A549 (cell line): ENCODE measurements at regions not wholly inside any gene's neighbourhood (a gene's known extent, or its start where the extent isn't known, plus 50 kb on each side); places are given as distances from the start of the nearest gene placed in this dataset.

Source experiments
- ATAC-seq, 2 experiments: fragments of 200-7000 bp in 1 of 2; fragments of >200 bp in 1 of 2; cut with Nextera tagmentation in 1 of 2; cut with Tn5 transposase in 1 of 2; 3 replicates each; pipeline versions ENCODE4 v1.8.0 to v1.9.1; 2018 to 2020; ENCODE audit warnings: mild to moderate bottlenecking in 1 of 2, moderate library complexity in 1 of 2
- CTCF ChIA-PET: fragments of 300-600 bp; sonication (Branson Sonifier 250); formaldehyde crosslinking; extraction: SDS; loops from one replicate; lab custom pipeline; 2021; ENCODE audit warnings: antibody characterized with exemption, inconsistent platforms; lab: Yijun Ruan, JAX
- POLR2A ChIA-PET: fragments of 350-600 bp; formaldehyde crosslinking; extraction: SDS; loops from one replicate; lab custom pipeline; 2021; ENCODE audit warnings: antibody characterized with exemption, inconsistent platforms; lab: Yijun Ruan, JAX
- DNase-seq, 2 experiments: peaks; one replicate each; pipeline versions ENCODE4 v3.0.0 to v3.0.0-alpha.2; 2011 to 2016; ENCODE audit warnings: low read depth in 1 of 2, low spot score in 1 of 2
- FAIRE-seq: peaks from 2 replicates; lab custom pipeline; 2011; peaks lifted over from hg19 to GRCh38; lab: Jason Lieb, UNC
- H3K27ac ChIP-seq, 2 experiments: fragments of >200 bp; sonication (Bioruptor Twin); formaldehyde crosslinking; 3 replicates each; pipeline ENCODE4 v1.5.1; 2016 to 2017
- H3K4me1 ChIP-seq: fragments of >200 bp; sonication (Bioruptor Twin); formaldehyde crosslinking; 3 replicates; pipeline ENCODE4 v1.6.1; 2016
- H3K4me2 ChIP-seq: fragments of >200 bp; sonication (Bioruptor Twin); formaldehyde crosslinking; 3 replicates; pipeline ENCODE4 v1.6.1; 2016
- H3K4me3 ChIP-seq: fragments of >200 bp; sonication (Bioruptor Twin); formaldehyde crosslinking; 3 replicates; pipeline ENCODE4 v1.5.1; 2016
- H3K9me3 ChIP-seq: fragments of >200 bp; sonication (Bioruptor Twin); formaldehyde crosslinking; 3 replicates; pipeline ENCODE4 v1.6.1; 2016
- BHLHE40 ChIP-seq: IDR thresholded peaks from 2 replicates; pipeline ENCODE4 v1.6.1; 2012; ENCODE audit warnings: low read depth, low read length, inconsistent platforms
- CHD2 ChIP-seq: fragments of 150-350 bp; IDR thresholded peaks from 2 replicates; pipeline ENCODE4 v1.6.1; 2014; ENCODE audit warnings: low read length; ENCODE audit not compliant: partially characterized antibody
- EP300 ChIP-seq, 2 experiments: fragments of >200 bp; sonication (Bioruptor Twin); formaldehyde crosslinking; IDR thresholded peaks; 2 replicates in 1 of 2; 3 replicates in 1 of 2; pipeline ENCODE4 v1.6.1; 2016 to 2017
- ESRRA ChIP-seq: fragments of 150-350 bp; IDR thresholded peaks from 2 replicates; pipeline ENCODE4 v1.6.1; 2014; ENCODE audit warnings: mild to moderate bottlenecking, low read length, borderline replicate concordance
- FOSB ChIP-seq: fragments of 250-450 bp; sonication (Bioruptor Pico); IDR thresholded peaks from 2 replicates; pipeline ENCODE4 v1.5.0; 2020; ENCODE audit warnings: mild to moderate bottlenecking, moderate library complexity
- FOSL2 ChIP-seq, 2 experiments: fragments of 450-650 bp in 1 of 2; fragments of >200 bp in 1 of 2; sonication (Bioruptor Twin) in 1 of 2; formaldehyde crosslinking; IDR thresholded peaks; 2 replicates each; pipeline versions ENCODE4 v1.5.0 to v1.6.1; 2016 to 2020; ENCODE audit warnings: mild to moderate bottlenecking in 1 of 2, moderate library complexity in 1 of 2
- HOXA7 ChIP-seq: fragments of 250-450 bp; sonication (Bioruptor Pico); IDR thresholded peaks from 2 replicates; pipeline ENCODE4 v1.5.0; 2020; ENCODE audit warnings: mild to moderate bottlenecking, moderate library complexity
- JUNB ChIP-seq: fragments of >200 bp; sonication (Bioruptor Twin); formaldehyde crosslinking; IDR thresholded peaks from 2 replicates; pipeline ENCODE4 v1.6.1; 2016
- MAFK ChIP-seq: fragments of 450-650 bp; IDR thresholded peaks from 2 replicates; pipeline ENCODE4 v1.6.1; 2014; ENCODE audit not compliant: partially characterized antibody
- MAX ChIP-seq: IDR thresholded peaks from 2 replicates; pipeline ENCODE4 v1.6.1; 2012
- MAZ ChIP-seq: fragments of 150-350 bp; IDR thresholded peaks from 2 replicates; pipeline ENCODE4 v1.6.1; 2014; ENCODE audit warnings: antibody characterized with exemption, low read depth, low read length, borderline replicate concordance
- NFE2L2 ChIP-seq: fragments of 150-350 bp; conservative IDR thresholded peaks from 2 replicates; pipeline ENCODE4 v1.6.1; 2014; ENCODE audit warnings: low read length
- NPAS2 ChIP-seq: fragments of 250-450 bp; sonication (Bioruptor Pico); IDR thresholded peaks from 2 replicates; pipeline ENCODE4 v1.8.0; 2022; ENCODE audit warnings: mild to moderate bottlenecking, moderate library complexity, borderline replicate concordance
- PHF8 ChIP-seq: fragments of 200-600 bp; sonication (generic); IDR thresholded peaks from 2 replicates; pipeline ENCODE4 v1.6.1; 2016; ENCODE audit warnings: low read depth, mild to moderate bottlenecking, antibody characterized with exemption, moderate library complexity, borderline replicate concordance
- POLR2A ChIP-seq: IDR thresholded peaks from 2 replicates; pipeline ENCODE4 v1.6.1; 2012; ENCODE audit warnings: mild to moderate bottlenecking, low read length
- RCOR1 ChIP-seq: fragments of 150-350 bp; IDR thresholded peaks from 2 replicates; pipeline ENCODE4 v1.6.1; 2014; ENCODE audit warnings: antibody characterized with exemption, low read length, low read depth
- SMC3 ChIP-seq: fragments of >200 bp; sonication (Bioruptor Twin); formaldehyde crosslinking; IDR thresholded peaks from 3 replicates; pipeline ENCODE4 v1.6.1; 2018; ENCODE audit warnings: inconsistent platforms
- SREBF2 ChIP-seq: fragments of 450-650 bp; IDR thresholded peaks from 2 replicates; pipeline ENCODE4 v1.6.1; 2014; ENCODE audit warnings: mild to moderate bottlenecking, moderate library complexity
- ZFP36 ChIP-seq: fragments of 450-650 bp; IDR thresholded peaks from 2 replicates; pipeline ENCODE4 v1.6.1; 2014; ENCODE audit warnings: borderline replicate concordance; ENCODE audit not compliant: partially characterized antibody
- ZNF302 ChIP-seq: fragments of 250-450 bp; sonication (Bioruptor Pico); IDR thresholded peaks from 2 replicates; pipeline ENCODE4 v1.9.0; 2021; ENCODE audit warnings: inconsistent platforms, mild to moderate bottlenecking, moderate library complexity
- WGBS: methylation state at CpG from one replicate; pipeline ENCODE4 v1.1.6; 2017; ENCODE audit errors: missing lambda C conversion rate; 5-methylcytosine and 5-hydroxymethylcytosine counted together
- TF ChIP-seq, protein P1 (sequence below): fragments of 150-350 bp; IDR thresholded peaks from 2 replicates; pipeline ENCODE4 v1.6.1; 2014; ENCODE audit warnings: low read depth, mild to moderate bottlenecking, low read length
- TF ChIP-seq, protein P2 (sequence below): fragments of 450-650 bp; IDR thresholded peaks from 2 replicates; pipeline ENCODE4 v1.6.1; 2014; ENCODE audit warnings: antibody characterized with exemption
- TF ChIP-seq, protein P3 (sequence below): fragments of 200-600 bp; sonication (generic); IDR thresholded peaks from 2 replicates; pipeline ENCODE4 v1.6.1; 2016; ENCODE audit warnings: antibody characterized with exemption, mild to moderate bottlenecking, moderate library complexity

- ChIA-PET POLR2A (no interaction called here), CTCF (interaction anchor here (0.6 kb wide), 1 partner anchor 17 kb away, joined by 3 read pairs; no protein-coding TSS in a partner anchor)
- Histone ChIP-seq H3K4me3 (no peak overlapping the region), H3K4me1 (no peaks in the 10 kb centered on the region), H3K9me3 (no peaks in the 10 kb centered on the region), H3K4me2 (no peak overlapping the region), H3K27ac (no peak overlapping the region)
- 58% methylated on average over 5 of the region's 6 CpGs for WGBS
- TF ChIP-seq MAZ (no peak), NFE2L2 (no peak), SREBF2 (no peak), FOSB (no peak)
- TF ChIP-seq, protein P1, sequence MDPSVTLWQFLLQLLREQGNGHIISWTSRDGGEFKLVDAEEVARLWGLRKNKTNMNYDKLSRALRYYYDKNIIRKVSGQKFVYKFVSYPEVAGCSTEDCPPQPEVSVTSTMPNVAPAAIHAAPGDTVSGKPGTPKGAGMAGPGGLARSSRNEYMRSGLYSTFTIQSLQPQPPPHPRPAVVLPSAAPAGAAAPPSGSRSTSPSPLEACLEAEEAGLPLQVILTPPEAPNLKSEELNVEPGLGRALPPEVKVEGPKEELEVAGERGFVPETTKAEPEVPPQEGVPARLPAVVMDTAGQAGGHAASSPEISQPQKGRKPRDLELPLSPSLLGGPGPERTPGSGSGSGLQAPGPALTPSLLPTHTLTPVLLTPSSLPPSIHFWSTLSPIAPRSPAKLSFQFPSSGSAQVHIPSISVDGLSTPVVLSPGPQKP = no peak
- FAIRE-seq = no peak
- DNase-seq = no peak
- no peak for ATAC-seq
These were observed 161.0 kb upstream of the CDYL start for GRCh38 chr6:4615231-4615630.

GRCh38 chr6:4614637-4615036, 161.6 kb upstream of the CDYL start:
- ChIA-PET POLR2A (no interaction called here), CTCF (no interaction called here)
- no peak for DNase-seq
- FAIRE-seq = no peak
- no peak for TF ChIP-seq HOXA7 (CRISPR knock-in tag)
- no peak for TF ChIP-seq CHD2
- no peak for TF ChIP-seq NPAS2 (CRISPR knock-in tag)
- TF ChIP-seq POLR2A = no peak
- no peak for TF ChIP-seq RCOR1
- no peak for TF ChIP-seq SMC3
- peak; percentile 59 for TF ChIP-seq MAFK
- no peak for TF ChIP-seq PHF8
- Histone ChIP-seq H3K4me3 (no peak overlapping the region), H3K9me3 (no peaks in the 10 kb centered on the region), H3K4me1 (no peaks in the 10 kb centered on the region), H3K27ac (no peak overlapping the region), H3K4me2 (no peak overlapping the region)
- WGBS = 60% methylated on average over 5 of the region's 5 CpGs
- ATAC-seq = no peak

DNA sequence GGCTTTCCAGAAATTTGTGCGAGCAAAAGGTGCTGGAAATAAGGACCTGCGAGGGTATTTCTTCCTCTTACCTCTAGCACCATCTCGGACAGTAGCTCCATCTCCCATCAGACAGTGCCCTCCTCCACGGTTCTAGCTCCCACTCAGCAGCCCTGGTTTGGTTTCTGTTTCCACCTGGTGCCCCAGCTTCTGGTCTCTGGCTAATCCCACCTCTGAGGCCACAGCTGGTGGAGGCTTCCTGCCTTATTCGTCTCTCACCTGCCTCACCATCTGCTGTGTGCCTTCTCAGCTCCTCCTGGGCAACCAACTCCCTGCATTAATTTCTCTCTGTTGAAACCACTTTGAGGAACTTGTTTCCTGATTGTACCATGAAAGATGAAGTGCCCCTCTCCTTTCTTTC, 162.4 kb upstream of the CDYL start:
- ChIA-PET CTCF (no interaction called here), POLR2A (interaction anchor here (0.6 kb wide), 1 partner anchor 823 kb away, joined by 4 read pairs; no protein-coding TSS in a partner anchor)

More for the DNA sequence above, 162.4 kb upstream of the CDYL start:
- Histone ChIP-seq H3K4me2 (no peak overlapping the region), H3K9me3 (no peaks in the 10 kb centered on the region)
- no peak for TF ChIP-seq SREBF2
- TF ChIP-seq FOSB = no peak
- TF ChIP-seq, protein P2, sequence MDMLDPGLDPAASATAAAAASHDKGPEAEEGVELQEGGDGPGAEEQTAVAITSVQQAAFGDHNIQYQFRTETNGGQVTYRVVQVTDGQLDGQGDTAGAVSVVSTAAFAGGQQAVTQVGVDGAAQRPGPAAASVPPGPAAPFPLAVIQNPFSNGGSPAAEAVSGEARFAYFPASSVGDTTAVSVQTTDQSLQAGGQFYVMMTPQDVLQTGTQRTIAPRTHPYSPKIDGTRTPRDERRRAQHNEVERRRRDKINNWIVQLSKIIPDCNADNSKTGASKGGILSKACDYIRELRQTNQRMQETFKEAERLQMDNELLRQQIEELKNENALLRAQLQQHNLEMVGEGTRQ = no peak
- TF ChIP-seq, protein P3, sequence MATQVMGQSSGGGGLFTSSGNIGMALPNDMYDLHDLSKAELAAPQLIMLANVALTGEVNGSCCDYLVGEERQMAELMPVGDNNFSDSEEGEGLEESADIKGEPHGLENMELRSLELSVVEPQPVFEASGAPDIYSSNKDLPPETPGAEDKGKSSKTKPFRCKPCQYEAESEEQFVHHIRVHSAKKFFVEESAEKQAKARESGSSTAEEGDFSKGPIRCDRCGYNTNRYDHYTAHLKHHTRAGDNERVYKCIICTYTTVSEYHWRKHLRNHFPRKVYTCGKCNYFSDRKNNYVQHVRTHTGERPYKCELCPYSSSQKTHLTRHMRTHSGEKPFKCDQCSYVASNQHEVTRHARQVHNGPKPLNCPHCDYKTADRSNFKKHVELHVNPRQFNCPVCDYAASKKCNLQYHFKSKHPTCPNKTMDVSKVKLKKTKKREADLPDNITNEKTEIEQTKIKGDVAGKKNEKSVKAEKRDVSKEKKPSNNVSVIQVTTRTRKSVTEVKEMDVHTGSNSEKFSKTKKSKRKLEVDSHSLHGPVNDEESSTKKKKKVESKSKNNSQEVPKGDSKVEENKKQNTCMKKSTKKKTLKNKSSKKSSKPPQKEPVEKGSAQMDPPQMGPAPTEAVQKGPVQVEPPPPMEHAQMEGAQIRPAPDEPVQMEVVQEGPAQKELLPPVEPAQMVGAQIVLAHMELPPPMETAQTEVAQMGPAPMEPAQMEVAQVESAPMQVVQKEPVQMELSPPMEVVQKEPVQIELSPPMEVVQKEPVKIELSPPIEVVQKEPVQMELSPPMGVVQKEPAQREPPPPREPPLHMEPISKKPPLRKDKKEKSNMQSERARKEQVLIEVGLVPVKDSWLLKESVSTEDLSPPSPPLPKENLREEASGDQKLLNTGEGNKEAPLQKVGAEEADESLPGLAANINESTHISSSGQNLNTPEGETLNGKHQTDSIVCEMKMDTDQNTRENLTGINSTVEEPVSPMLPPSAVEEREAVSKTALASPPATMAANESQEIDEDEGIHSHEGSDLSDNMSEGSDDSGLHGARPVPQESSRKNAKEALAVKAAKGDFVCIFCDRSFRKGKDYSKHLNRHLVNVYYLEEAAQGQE = no peak
- TF ChIP-seq, protein P1 = no peak
- no peak for TF ChIP-seq BHLHE40
- TF ChIP-seq JUNB = no peak
- no peak for TF ChIP-seq FOSL2 (IDR thresholded peaks at IDR 0.05)
- TF ChIP-seq FOSL2 (CRISPR knock-in tag; IDR thresholded peaks at IDR 0.05) = no peak
- no peak for TF ChIP-seq MAX
- TF ChIP-seq EP300 (IDR thresholded peaks at IDR 0.05) = no peak
- no peak for TF ChIP-seq RCOR1
- TF ChIP-seq ZNF302 (CRISPR knock-in tag) = no peak
- TF ChIP-seq ESRRA = no peak
- TF ChIP-seq ZFP36 = no peak
- TF ChIP-seq, all 56 proteins: peak for 0
- no peak for DNase-seq
- Histone ChIP-seq H3K27ac (no peak overlapping the region), H3K4me3 (no peak overlapping the region), H3K4me1 (no peaks in the 10 kb centered on the region)
- no peak for ATAC-seq
- FAIRE-seq = no peak
- 72% methylated on average over 5 of the region's 5 CpGs for WGBS
